Head of caudate nucleus (tissue), 42 donors: ENCODE measurements at regions not wholly inside any gene's neighbourhood (a gene's known extent, or its start where the extent isn't known, plus 50 kb on each side); places are given as distances from the start of the nearest gene placed in this dataset.
"Not testable (repeated sequence)": the region's sequence is repeated elsewhere in the genome, so short reads cannot be mapped to it uniquely, and the experiment has no call there.

ENCODE experiments used
- DNase-seq, 42 donors: peaks; one replicate each; pipeline versions ENCODE4 v3.0.0 to v3.0.0-alpha.2; 2020 to 2021; ENCODE audit warnings: mixed read lengths in 7 of 42
- intact Hi-C: fragments of 100-400 bp; cut with DNase I; formaldehyde crosslinking; loops from one replicate; pipeline ENCODE4 v1.15.0; 2022

DNA sequence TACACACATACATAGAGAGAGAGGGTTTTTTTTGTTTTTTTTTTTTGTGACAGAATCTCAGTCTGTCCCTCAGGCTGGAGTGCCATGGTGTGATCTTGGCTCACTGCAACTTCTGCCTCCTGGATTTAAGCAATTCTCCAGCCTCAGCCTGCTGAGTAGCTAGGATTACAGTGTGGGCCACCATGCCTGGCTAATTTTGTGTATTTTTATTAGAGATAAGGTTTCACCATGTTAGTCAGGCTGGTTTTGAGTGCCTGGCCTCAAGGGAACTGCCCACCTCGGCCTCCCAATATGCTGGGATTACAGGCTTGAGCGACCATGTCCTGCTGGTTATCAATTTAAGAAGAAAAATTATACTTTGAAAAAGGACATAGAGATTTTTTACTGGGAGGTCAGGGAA is 710.6 kb downstream of the SLC6A15 start:
- DNase-seq, result no peak

DNA sequence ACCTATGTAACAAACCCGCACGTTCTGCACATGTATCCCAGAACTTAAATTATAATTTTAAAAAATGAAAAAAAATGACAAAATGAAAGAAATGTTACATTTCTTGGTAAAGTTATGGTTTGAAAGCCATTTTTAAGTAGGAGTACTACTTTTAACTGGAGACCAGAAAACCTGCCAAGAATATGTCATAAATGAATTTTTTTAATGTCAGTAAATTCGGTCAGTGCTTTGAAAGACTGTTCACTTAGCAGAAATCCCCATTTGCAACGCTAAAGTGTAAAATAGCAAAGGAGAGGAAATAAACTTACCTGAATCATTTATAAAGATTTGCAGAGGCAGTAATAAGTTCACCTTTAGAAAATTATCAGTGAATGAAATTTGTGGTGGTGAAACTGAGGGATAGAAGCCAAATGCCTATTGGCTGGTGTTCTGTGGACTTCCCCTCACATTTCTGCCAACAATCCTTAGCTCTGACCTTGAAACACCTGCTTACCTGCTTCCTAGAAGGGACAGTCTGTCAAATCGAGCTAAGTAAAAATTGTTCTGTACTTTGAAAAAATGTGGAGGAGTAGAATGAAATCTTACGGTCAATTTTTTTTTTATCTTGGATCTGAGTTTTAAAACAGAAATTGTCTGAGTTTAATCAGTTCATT is 714.2 kb downstream of the SLC6A15 start:
- intact Hi-C loops, result no loop called here
- no peak for DNase-seq

More for the DNA sequence above, 710.6 kb downstream of the SLC6A15 start:
- intact Hi-C loops, result no loop called here

DNA sequence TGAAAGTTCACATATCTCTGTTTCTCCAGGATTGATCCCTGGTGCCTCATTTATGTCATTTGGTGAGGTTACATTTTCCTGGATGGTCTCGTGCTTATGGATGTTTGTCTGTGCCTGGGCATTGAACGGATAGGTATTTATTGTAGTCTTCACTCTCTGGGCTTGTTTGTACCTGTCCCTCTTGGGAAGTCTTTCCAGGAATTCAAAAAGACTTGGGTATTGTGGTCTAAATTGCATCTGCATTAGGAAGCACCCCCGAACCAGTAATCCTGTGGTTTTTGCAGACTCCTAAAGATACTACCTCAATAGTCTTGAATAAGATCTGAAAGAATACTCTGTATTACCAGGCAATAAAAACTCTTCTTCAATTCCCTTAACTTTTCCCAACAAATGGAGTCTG is 720.8 kb downstream of the SLC6A15 start:
- no peak for DNase-seq
- intact Hi-C loops, result no loop called here

DNA sequence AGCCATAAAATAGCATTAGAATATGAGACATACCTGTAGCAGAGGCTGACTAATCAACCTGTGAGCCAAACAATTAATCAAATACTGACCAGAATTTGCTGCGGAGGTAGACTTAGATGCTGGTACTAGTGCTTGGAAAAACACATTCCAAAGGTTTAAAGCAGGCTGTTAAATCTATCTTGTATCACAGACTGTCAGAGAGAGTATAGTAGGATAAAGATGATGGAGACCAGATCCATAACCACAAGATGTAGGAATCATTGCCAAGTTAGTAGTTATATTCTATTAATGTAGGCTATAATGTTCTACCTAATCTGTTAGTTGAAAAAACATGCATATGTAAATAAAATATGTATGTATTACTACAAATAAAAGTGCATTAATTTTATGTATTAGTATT is 726.2 kb downstream of the SLC6A15 start:
- intact Hi-C loops, result no loop called here
- no peak for DNase-seq

DNA sequence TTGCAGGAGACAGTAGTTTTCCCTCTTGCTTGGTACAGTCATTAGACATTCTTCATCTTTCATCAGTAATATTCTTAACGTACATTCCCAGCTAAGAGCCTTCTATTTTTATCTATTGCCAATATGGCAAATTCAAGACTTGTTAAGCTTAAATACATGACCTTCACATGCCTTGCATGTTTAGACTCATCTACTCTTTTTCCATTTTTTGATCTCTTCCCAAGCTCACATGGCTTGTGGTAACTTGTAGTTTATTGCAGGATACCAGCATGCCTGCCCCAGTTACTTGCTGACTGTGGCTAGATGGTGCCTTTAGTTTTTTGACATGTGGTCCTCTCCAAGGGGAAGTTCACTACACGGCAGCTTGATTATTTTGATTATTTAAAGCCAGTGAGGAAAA is 729.0 kb downstream of the SLC6A15 start:
- no peak for DNase-seq
- intact Hi-C loops, result no loop called here

DNA sequence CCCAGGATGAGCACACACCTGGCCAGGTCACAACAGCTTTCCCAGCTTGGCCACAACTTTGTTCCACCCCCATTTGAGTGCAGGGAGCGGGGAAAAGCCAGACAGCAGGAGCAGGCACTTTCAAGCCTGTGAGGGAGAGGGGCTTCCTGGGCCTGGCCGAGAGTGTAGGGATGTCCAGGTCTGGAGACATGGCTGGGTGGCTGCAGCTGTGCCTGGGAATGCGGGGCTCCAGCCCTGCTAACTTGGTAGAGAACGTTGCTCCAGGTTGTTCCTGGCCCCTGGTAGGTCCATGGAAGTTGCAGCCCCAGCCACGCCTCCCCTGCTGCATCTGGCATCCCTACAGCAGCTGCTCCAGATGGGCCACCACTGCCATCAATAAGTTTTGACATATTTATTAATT is 738.5 kb downstream of the SLC6A15 start:
- DNase-seq, result no peak
- intact Hi-C loops, result no loop called here

DNA sequence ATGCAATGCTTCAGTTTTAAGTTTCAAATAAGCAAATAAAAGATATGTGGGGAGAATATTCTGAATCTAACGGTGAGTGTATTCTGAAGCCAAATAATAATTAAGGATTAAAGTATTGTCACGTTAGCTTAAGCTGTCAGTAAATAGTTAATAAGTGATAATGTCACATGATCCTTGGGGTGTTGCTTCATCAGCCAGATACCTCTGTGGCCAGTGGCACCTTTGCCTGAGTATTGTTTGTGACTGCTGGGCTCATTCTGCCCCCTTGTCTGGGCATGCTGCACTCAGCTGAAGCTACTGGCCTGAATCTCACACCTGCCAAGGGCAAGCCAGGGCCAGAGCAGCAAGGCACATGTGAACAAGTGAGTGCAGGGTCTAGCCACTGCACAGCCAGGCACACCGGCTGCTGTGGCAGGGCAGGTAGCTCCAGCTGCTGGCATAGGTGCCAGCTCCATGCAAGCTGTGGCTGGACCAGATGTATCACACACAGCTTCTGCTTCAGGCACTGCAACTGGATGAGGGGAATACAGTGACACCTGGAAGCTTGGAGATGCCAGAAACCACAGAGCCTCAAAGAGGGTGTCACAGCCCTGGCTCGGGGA is 739.7 kb downstream of the SLC6A15 start:
- intact Hi-C loops, result no loop called here
- no peak for DNase-seq

DNA sequence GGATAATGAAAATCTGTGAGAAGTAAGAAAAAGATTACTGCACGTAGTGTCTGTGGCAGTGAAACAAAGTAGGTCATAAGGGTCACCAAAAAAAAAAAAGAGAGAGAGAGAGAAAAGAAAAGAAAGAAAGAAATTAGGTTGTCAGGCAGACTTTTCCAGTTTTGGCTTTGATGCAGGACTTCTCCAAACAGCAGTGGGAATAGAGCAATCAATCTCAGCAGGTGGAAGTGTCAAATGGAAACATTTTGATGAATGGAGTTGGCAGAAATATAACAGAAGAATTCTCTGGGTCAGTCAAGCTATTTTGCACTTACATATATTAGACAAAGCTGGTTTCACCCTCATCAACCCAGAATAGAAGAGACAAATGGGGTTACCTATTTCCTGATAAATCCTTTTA is 745.8 kb downstream of the SLC6A15 start:
- DNase-seq, result no peak
- intact Hi-C loops, result no loop called here

DNA sequence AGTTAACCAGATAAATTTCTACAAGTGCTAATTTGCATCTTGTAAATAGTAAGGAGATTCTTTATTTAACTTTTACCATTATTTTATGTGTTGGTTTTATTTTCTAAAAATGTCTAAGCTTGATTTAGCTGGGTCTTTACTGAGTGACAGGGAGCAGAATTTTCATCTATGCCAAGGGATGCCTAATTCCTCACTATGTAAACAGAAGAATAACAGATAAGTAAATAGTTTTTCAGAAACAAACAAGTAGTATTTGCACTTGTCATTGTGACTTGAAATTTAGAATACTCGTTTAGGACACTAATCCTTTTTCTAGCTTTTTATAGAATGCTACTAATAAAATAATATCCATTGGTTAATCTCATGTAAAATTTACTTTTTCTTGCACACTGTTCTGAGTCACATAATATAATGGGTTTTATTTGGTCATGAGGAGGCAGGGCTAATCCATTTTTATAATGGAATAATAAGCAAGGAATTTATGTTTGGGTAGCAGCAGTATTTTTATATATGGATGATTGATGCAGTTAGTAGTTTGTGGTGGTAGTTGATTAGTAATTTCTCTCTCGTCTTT is 746.5 kb downstream of the SLC6A15 start:
- intact Hi-C loops, result no loop called here
- DNase-seq, result no peak

DNA sequence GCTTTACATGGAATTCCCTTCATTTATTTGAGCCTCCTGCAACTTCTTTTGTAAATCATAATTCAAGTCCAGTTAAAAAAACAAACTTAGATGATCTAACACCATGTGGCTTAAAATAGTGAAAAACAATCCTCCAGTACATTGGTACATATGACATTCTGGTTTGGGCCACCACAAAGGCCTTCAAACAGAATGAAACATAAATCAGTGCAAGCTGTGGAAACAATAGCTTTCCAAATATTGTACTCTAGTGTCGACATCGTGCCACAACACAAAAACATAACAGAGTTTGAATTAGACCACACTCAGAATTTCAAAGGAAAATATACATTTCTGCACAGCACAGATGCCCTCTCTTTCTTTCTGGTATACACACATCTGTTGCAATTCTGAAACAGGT is 751.3 kb downstream of the SLC6A15 start:
- intact Hi-C loops, result no loop called here
- no peak for DNase-seq

DNA sequence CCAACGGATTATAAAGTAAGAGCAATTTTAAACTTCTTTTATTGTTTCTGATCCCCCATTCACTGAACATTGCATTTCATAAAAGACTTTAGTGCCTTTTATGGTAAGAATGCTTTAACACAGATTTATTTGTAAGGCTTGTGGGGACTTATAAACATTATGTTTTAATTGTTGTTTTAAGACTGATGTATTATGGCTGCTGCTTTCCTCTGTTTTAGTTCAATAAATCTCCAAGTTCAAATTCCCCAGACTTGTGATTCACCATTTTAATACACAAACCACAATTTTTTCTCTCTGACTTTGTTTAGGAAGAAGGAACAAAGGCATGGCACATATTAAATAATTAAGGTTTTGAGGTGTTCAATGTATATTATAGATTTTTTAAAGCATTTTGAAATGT is 753.3 kb downstream of the SLC6A15 start:
- intact Hi-C loops, result no loop called here
- no peak for DNase-seq

DNA sequence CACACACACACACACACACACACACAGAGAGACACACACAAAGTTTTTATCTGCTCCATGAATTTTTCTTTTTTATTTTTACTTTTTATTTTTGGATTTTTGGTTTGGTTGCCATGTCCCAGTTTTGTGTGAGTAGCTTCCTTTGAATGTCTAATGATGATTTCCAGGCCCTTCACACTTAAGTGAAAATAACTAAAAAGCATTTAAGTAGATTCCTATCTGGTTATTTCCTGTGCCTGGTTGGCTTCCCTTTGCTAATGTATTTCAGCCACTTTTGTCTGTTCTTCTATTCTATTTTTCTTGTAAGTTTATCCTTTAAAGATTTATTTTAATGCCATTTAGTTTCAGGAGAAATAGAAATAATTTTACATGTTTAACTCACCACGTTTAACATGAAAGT is 755.4 kb downstream of the SLC6A15 start:
- intact Hi-C loops, result no loop called here
- DNase-seq, result no peak

DNA sequence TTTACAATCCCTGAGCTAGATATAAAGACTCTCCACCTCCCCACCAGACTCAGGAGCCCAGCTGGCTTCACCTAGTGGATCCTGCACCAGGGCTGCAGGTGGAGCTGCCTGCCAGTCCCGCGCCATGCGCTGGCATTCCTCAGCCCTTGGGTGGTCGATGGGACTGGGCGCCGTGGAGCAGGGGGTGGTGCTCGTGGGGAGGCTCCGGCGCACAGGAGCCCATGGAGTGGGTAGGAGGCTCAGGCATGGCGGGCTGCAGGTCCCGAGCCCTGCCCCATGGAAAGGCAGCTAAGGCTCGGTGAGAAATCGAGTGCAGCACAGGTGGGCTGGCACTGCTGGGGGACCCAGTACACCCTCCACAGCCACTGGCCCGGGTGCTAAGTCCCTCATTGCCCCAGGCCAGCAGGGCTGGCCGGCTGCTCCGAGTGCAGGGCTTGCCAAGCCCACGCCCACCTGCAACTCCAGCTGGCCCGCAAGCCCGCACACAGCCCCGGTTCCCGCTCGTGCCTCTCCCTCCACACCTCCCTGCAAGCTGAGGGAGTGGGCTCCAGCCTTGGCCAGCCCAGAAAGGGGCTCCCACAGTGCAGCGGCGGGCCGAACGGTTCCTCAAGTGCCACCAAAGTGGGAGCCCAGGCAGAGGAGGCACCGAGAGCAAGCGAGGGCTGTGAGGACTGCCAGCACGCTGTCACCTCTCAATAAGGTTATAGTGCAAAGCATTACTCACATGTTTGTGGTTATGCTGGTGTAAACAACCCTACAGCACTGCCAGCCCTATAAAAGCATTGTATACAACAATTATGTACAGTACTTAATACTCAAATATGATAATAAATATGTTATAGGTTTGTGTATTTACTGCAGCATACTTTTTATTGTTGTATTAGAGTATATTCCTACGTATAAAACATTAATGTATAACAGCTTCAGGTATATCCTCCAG is 757.3 kb downstream of the SLC6A15 start:
- intact Hi-C loops, DNase-seq: not testable (repeated sequence)

DNA sequence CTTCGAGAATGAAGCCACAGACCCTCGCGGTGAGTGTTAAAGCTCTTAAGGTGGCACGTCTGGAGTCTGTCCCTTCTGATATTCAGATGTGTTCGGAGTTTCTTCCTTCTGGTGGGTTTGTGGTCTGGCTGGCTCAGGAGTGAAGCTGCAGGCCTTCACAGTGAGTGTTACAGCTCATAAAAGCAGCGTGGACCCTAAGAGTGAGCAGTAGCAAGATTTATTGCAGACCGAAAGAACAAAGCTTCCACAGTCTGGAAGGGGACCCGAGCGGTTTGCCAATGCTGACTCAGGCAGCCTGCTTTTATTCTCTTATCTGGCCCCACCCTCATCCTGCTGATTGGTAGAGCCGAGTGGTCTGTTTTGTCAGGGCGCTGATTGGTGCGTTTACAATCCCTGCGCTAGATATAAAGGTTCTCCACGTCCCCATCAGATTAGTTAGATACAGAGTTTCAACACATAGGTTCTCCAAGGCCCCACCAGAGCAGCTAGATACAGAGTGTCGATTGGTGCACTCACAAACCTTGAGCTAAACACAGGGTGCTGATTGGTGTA is 758.1 kb downstream of the SLC6A15 start:
- DNase-seq, intact Hi-C loops: not testable (repeated sequence)

DNA sequence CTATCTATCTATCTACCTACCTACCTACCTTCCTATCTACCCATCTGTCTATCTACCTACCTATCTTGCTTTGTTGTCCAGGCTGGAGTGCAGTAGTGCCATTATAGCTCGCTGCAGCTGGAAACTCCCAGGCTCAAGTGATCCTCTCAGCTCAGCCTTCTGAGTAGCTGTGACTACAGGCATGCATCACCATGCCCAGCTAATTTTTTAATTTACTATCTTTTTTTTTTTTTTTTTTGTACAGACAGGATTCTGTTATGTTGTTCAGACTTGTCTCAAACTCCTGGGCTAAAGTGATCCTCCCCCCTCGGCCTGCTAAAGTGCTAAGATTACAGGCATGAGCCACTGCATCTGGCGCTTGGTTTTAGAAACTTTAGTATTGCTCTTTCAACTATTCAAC is 762.4 kb downstream of the SLC6A15 start:
- intact Hi-C loops, result no loop called here
- no peak for DNase-seq

DNA sequence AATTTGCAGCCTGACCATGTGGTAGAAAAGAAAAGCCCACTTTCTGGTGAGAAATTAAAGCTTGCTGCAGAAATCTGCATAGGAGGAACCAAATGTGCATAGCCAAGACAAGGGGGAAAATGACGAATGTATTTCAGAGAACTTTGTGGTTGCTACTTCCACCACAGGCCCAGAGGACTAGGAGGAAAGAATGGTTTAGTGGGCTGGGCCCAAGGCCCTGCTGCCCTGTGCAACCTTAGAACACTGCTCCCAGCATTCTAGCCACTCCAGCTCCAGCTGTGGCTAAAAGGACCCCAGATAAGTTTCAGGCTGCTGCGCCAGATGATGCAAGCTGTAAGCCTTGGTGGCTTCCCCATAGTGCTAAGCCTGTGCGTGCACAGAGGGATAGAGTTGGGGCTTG is 764.3 kb downstream of the SLC6A15 start:
- intact Hi-C loops, result no loop called here

DNA sequence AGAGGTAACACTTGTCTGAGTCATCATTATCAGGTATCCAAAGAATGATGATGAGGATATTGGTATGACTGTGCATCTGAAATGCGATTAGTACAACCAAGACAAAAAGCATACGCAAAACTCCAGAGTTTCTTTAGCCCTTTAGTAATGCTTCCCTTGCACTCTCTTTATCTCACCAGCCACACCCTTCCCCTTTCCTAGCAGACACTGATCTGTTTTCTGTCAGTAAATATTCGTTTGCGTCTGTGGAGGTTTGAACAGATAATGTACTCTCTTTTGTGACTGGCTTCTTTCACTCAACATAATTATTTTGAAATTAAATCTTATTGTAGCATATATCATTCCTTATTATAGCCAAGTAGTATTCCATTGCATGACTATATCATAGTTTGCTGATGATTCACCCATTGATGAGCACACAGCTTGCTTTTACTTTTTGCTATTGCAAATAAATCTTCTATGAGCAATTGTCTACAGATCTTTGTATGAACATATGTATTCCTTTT is 775.7 kb downstream of the SLC6A15 start:
- no peak for DNase-seq
- intact Hi-C loops, result no loop called here

More for the DNA sequence above, 764.3 kb downstream of the SLC6A15 start:
- DNase-seq, result no peak

DNA sequence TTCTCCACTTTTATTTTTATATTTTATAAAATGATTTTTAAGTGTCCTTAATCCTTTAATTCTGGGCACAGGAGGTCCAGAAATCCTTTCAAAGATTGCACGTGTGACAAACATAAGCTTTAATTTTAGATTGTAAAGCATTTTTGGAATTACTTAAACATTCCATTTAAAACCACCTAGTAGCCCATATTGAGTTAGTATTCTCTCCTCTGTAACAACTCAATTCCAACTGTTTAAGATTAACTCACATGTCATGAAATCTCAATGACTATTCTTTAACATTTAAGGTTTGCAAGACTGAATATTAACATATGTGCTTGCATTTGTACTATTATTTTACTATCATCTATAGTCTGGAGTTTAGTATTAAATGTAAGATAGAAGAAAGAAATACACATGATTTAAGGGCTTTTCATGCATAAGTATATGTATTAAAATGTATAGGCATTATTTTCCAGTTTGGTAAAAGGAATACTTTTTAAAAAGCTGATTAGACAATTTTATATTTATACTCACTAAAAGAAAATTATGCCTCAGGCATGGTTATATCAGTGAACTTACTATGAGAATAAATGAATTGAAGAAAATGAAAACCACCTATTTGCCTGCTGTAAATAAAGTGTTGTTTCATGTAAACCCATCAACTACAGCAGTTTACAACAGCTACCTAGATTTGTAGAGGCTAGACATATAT is 776.9 kb downstream of the SLC6A15 start:
- no peak for DNase-seq
- intact Hi-C loops, result no loop called here
